ENCODE measurements at regions not wholly inside any gene's neighbourhood (a gene's known extent, or its start where the extent isn't known, plus 50 kb on each side); places are given as distances from the start of the nearest gene placed in this dataset.

DNA sequence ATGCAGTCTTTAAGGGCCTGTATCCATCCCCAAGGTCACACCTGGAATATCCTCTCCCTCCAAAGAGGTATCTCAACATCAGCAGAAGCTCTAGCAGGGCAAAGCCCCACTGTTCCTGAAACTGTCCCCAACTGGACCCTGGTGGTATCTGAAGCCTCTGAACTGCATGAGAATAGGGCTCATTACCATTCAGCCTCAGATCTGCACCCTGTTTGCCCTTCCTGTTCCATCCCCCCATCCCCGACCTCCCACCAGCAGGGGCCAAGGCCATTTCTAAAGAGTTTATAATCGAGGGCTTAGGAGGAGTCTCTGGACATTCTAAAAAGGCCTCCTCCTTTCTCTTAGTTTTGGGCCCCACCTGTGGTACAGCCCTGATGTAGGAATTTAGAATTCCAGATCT is 74.0 kb upstream of the THY1 start:
- H3K4me3 ChIP-seq: no peak overlapping the region
- no peaks in the 10 kb centered on the region for H3K36me3 ChIP-seq (replicated peaks in 1 of 2)
- WGBS, 4 donors: 27 to 50% (median 36%) methylated on average over 1 to 2 of the region's 2 CpGs
- no peaks in the 10 kb centered on the region for H3K4me1 ChIP-seq (replicated peaks in 1 of 2)
- TF ChIP-seq, protein P1, sequence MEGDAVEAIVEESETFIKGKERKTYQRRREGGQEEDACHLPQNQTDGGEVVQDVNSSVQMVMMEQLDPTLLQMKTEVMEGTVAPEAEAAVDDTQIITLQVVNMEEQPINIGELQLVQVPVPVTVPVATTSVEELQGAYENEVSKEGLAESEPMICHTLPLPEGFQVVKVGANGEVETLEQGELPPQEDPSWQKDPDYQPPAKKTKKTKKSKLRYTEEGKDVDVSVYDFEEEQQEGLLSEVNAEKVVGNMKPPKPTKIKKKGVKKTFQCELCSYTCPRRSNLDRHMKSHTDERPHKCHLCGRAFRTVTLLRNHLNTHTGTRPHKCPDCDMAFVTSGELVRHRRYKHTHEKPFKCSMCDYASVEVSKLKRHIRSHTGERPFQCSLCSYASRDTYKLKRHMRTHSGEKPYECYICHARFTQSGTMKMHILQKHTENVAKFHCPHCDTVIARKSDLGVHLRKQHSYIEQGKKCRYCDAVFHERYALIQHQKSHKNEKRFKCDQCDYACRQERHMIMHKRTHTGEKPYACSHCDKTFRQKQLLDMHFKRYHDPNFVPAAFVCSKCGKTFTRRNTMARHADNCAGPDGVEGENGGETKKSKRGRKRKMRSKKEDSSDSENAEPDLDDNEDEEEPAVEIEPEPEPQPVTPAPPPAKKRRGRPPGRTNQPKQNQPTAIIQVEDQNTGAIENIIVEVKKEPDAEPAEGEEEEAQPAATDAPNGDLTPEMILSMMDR (IDR thresholded peaks at IDR 0.05): no peak
- no peak for TF ChIP-seq POLR2A (IDR thresholded peaks at IDR 0.05)
- H3K27ac ChIP-seq: no peak overlapping the region
- H3K27me3 ChIP-seq: no peaks in the 10 kb centered on the region
- no peak for DNase-seq
- no peaks in the 10 kb centered on the region for H3K9me3 ChIP-seq (replicated peaks in 1 of 3)
- intact Hi-C loops (cut with DNase I): no loop called here

DNA sequence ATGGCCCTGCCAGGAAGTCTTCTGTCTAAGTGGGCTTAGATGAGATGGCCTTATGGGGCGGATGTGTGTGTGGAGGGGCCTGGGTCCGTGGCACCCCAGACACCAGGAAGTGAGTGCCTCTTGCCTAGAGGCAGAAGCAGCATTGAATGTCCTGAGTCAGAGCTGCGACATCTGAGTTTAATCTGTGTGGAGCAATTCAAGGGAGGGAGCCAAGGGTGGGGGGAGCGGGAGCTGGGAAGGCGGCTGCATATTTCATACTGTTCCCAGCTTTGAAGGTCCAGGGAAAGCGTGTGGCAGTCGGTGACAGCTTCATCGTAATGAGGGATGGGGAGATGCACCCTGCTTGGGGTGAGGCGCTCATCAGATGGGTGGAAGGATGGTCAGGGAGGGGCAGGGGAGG is 73.5 kb upstream of the THY1 start:
- DNase-seq: peak in 6 of 7 donors; percentile 56 to 82 (median 76)
- no peak overlapping the region for H3K27ac ChIP-seq
- H3K27me3 ChIP-seq: no peaks in the 10 kb centered on the region
- TF ChIP-seq POLR2A (IDR thresholded peaks at IDR 0.05): no peak
- TF ChIP-seq, protein P1 (IDR thresholded peaks at IDR 0.05): no peak
- H3K36me3 ChIP-seq (replicated peaks in 1 of 2): no peaks in the 10 kb centered on the region
- intact Hi-C loops (cut with DNase I): no loop called here
- H3K4me1 ChIP-seq (replicated peaks in 1 of 2): no peaks in the 10 kb centered on the region
- 34 to 59% (median 44%) methylated on average over 7 to 9 of the region's 9 CpGs for WGBS, 4 donors
- no peak overlapping the region for H3K4me3 ChIP-seq
- H3K9me3 ChIP-seq (replicated peaks in 1 of 3): no peaks in the 10 kb centered on the region

DNA sequence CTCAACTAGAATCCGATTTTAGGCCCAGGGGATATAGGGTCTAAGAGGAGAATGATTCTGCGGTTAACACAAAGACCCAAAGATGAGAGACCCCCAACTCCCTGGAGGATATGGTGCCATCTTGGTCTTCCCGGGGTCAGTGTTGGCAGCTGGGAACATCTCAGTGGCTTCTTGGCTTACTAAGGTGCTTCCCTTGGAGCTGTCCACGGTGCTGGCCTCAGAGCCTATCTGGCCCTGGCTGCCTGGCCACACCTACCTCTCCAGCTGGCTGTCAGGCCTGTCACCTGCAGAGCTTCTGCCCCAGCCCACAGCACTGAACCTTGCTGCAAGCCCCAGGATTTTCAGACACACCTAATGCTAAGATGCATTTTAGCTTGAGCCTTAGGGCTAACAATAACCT is 70.7 kb upstream of the THY1 start:
- intact Hi-C loops (cut with DNase I): no loop called here
- H3K4me3 ChIP-seq: no peak overlapping the region
- H3K4me1 ChIP-seq (replicated peaks in 1 of 2): no peaks in the 10 kb centered on the region
- no peaks in the 10 kb centered on the region for H3K36me3 ChIP-seq (replicated peaks in 1 of 2)
- H3K27ac ChIP-seq: no peak overlapping the region
- no peaks in the 10 kb centered on the region for H3K27me3 ChIP-seq
- DNase-seq: peak in 3 of 7 donors; percentile 40 to 47 (median 46)
- no peaks in the 10 kb centered on the region for H3K9me3 ChIP-seq (replicated peaks in 1 of 3)
- WGBS, 4 donors: 50 to 64% (median 52%) methylated on average over 3 to 4 of the region's 4 CpGs
- no peak for TF ChIP-seq POLR2A (IDR thresholded peaks at IDR 0.05)
- TF ChIP-seq, protein P1 (IDR thresholded peaks at IDR 0.05): no peak

DNA sequence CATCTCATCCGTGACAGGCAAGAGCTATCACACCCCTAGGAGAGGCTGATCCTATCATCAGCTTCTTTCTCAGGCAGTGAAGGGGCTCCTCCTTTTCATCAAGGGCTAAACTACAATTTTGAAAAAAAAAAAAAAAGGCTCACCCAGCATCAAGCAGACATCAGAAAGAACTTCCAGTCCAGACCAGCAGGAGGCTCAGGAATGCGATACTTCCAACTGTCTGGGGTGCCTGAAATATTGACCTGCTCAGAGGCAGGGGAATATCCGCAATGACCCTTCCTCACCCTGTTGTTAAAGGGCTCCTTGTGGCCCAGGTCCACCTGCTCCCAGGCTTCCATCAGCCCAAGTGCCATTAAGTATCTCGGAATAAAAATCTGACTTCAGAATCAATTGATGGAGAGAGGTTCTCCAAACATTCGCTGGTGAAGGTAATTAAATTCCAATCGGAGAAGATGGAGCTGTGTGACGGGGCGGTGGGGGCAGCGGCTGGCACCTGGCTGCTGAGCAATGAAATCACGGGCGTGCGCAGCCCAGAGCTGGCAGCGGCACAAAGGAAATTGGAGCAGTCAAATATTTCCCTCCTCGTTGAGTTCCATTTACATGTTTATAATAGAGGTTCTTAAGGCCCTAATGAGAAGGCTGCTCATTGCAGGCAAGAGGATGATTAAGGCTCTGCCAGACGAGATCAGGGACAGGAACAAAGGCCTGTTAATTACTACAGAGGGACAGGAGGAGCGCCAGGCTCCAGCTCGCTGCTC is 69.0 kb upstream of the THY1 start:
- Histone ChIP-seq H3K9me3 (replicated peaks in 1 of 3) (no peaks in the 10 kb centered on the region), H3K36me3 (replicated peaks in 1 of 2) (no peaks in the 10 kb centered on the region), H3K27me3 (no peaks in the 10 kb centered on the region), H3K27ac (no peak overlapping the region), H3K4me3 (no peak overlapping the region), H3K4me1 (replicated peaks in 1 of 2) (no peaks in the 10 kb centered on the region)
- intact Hi-C loops (cut with DNase I): no loop called here
- WGBS, 4 donors: 86 to 89% (median 87%) methylated on average over 17 of the region's 17 CpGs
- no peak for DNase-seq
- TF ChIP-seq, protein P1 (IDR thresholded peaks at IDR 0.05): peak in 2 of 6 experiments; percentile 13 to 25
- no peak for TF ChIP-seq POLR2A (IDR thresholded peaks at IDR 0.05)
